Gastrocnemius medialis (tissue), 4 donors: ENCODE measurements at regions not wholly inside any gene's neighbourhood (a gene's known extent, or its start where the extent isn't known, plus 50 kb on each side); places are given as distances from the start of the nearest gene placed in this dataset.

Source experiments
- ATAC-seq, 2 donors: fragments of 150-250 bp; one replicate each; pipeline ENCODE4 v1.9.1; 2016
- DNase-seq, 2 donors: peaks; one replicate each; pipeline ENCODE4 v3.0.0-alpha.2; 2019
- H3K27ac ChIP-seq, 4 donors: fragments of 200-600 bp; sonication (generic); 1 replicate in 1 of 4; 2 replicates in 3 of 4; pipeline ENCODE4 v1.5.1; 2016 to 2018; ENCODE audit warnings: mild to moderate bottlenecking in 2 of 4, moderate library complexity in 1 of 4
- H3K27me3 ChIP-seq, 3 donors: fragments of 200-600 bp; sonication (generic) in 2 of 3; 1 replicate in 1 of 3; 2 replicates in 2 of 3; pipeline versions ENCODE4 v1.5.1 to v1.6.0; 2016 to 2019; ENCODE audit warnings: mild to moderate bottlenecking in 1 of 3, moderate library complexity in 1 of 3
- H3K36me3 ChIP-seq, 2 donors: fragments of 200-600 bp; sonication (generic) in 1 of 2; one replicate each; pipeline ENCODE4 v1.5.1; 2017 to 2018
- H3K4me1 ChIP-seq, 2 donors: fragments of 200-600 bp; sonication (generic) in 1 of 2; one replicate each; pipeline ENCODE4 v1.5.1; 2016 to 2017; ENCODE audit warnings: mild to moderate bottlenecking in 2 of 2
- H3K4me3 ChIP-seq, 4 donors: fragments of 200-600 bp; sonication (generic) in 3 of 4; 1 replicate in 1 of 4; 2 replicates in 3 of 4; pipeline ENCODE4 v1.5.1; 2016 to 2019; ENCODE audit warnings: mild to moderate bottlenecking in 2 of 4
- H3K9me3 ChIP-seq, 3 donors: fragments of 200-600 bp; sonication (generic) in 2 of 3; 1 replicate in 1 of 3; 2 replicates in 2 of 3; pipeline ENCODE4 v1.5.1; 2016 to 2019
- CTCF ChIP-seq, 5 experiments: fragments of 450-650 bp in 3 of 5; fragments of 200-600 bp in 2 of 5; sonication (generic) in 2 of 5; IDR thresholded peaks in 4 of 5; conservative IDR thresholded peaks in 1 of 5; 1 replicate in 4 of 5; 2 replicates in 1 of 5; pipeline ENCODE4 v1.5.1; 2016 to 2019; ENCODE audit warnings: antibody characterized with exemption in 5 of 5, mild to moderate bottlenecking in 3 of 5, moderate library complexity in 3 of 5
- POLR2A ChIP-seq, 2 donors: fragments of 450-650 bp; IDR thresholded peaks; one replicate each; pipeline ENCODE4 v1.6.1; 2017; ENCODE audit warnings: antibody characterized with exemption in 2 of 2, mild to moderate bottlenecking in 2 of 2, moderate library complexity in 2 of 2
- in situ Hi-C, 4 donors: fragments of 200-750 bp; cut with MboI; loops; one replicate each; pipeline versions ENCODE4 v1.15.0 to v1.8.0; 2017; ENCODE audit warnings: low sequenced_read_pairs in 4 of 4
- intact Hi-C: fragments of 100-400 bp; cut with DNase I; formaldehyde crosslinking; loops from one replicate; pipeline ENCODE4 v1.15.1; 2023; ENCODE audit warnings: low total_unique reads

- Histone ChIP-seq H3K36me3 (no peaks in the 10 kb centered on the region), H3K27me3 (no peaks in the 10 kb centered on the region), H3K4me3 (no peak overlapping the region), H3K4me1 (no peaks in the 10 kb centered on the region), H3K9me3 (no peaks in the 10 kb centered on the region), H3K27ac (no peak overlapping the region)
- intact Hi-C loops, result no loop called here
- TF ChIP-seq POLR2A (IDR thresholded peaks at IDR 0.05) (no peak), CTCF (IDR thresholded peaks at IDR 0.05 in 4 of 5, conservative IDR thresholded peaks at IDR 0.05 in 1 of 5) (no peak)
- in situ Hi-C loops, result no loop called here
- DNase-seq (no peak), ATAC-seq (no peak)
Measured at GRCh38 chr3:94336046-94336753, 273.3 kb downstream of the NSUN3 start.

GRCh38 chr3:94345101-94345500 is 282.2 kb downstream of the NSUN3 start:
- H3K4me1 ChIP-seq, result no peaks in the 10 kb centered on the region
- no peak for TF ChIP-seq POLR2A (IDR thresholded peaks at IDR 0.05)
- TF ChIP-seq CTCF (IDR thresholded peaks at IDR 0.05 in 4 of 5, conservative IDR thresholded peaks at IDR 0.05 in 1 of 5), result no peak
- H3K9me3 ChIP-seq, result no peaks in the 10 kb centered on the region
- no peak overlapping the region for H3K4me3 ChIP-seq
- H3K27me3 ChIP-seq, result no peaks in the 10 kb centered on the region
- no peak for ATAC-seq
- in situ Hi-C loops, result no loop called here
- DNase-seq, result no peak
- H3K36me3 ChIP-seq, result no peaks in the 10 kb centered on the region
- H3K27ac ChIP-seq, result no peak overlapping the region
- intact Hi-C loops, result no loop called here

- intact Hi-C loops, result no loop called here
- ATAC-seq, result no peak
- TF ChIP-seq CTCF (IDR thresholded peaks at IDR 0.05 in 4 of 5, conservative IDR thresholded peaks at IDR 0.05 in 1 of 5) (no peak), POLR2A (IDR thresholded peaks at IDR 0.05) (no peak)
- H3K4me1 ChIP-seq, result no peaks in the 10 kb centered on the region
- DNase-seq, result no peak
- H3K4me3 ChIP-seq, result no peak overlapping the region
- H3K36me3 ChIP-seq, result no peaks in the 10 kb centered on the region
- no peaks in the 10 kb centered on the region for H3K9me3 ChIP-seq
- in situ Hi-C loops, result no loop called here
- no peaks in the 10 kb centered on the region for H3K27me3 ChIP-seq
- no peak overlapping the region for H3K27ac ChIP-seq
Measured at GRCh38 chr3:94349310-94349878, 286.5 kb downstream of the NSUN3 start.

GRCh38 chr3:94356581-94356980 is 293.7 kb downstream of the NSUN3 start:
- H3K9me3 ChIP-seq, result no peaks in the 10 kb centered on the region
- intact Hi-C loops, result no loop called here
- no peaks in the 10 kb centered on the region for H3K4me1 ChIP-seq
- H3K27me3 ChIP-seq, result no peaks in the 10 kb centered on the region
- in situ Hi-C loops, result no loop called here
- ATAC-seq (no peak), DNase-seq (no peak)
- H3K4me3 ChIP-seq, result no peak overlapping the region
- no peak overlapping the region for H3K27ac ChIP-seq
- H3K36me3 ChIP-seq, result no peaks in the 10 kb centered on the region
- TF ChIP-seq CTCF (IDR thresholded peaks at IDR 0.05 in 4 of 5, conservative IDR thresholded peaks at IDR 0.05 in 1 of 5) (no peak), POLR2A (IDR thresholded peaks at IDR 0.05) (no peak)
